HUDEP-2 (cell line): ENCODE measurements at regions not wholly inside any gene's neighbourhood (a gene's known extent, or its start where the extent isn't known, plus 50 kb on each side); places are given as distances from the start of the nearest gene placed in this dataset.
"Not testable (repeated sequence)": the region's sequence is repeated elsewhere in the genome, so short reads cannot be mapped to it uniquely, and the experiment has no call there.

Source experiments
- DNase-seq, 76 experiments: peaks; one replicate each; lab custom pipeline; 2025; ENCODE audit not compliant: unreplicated experiment in 76 of 76; lab: John Stamatoyannopoulos, UW

DNA sequence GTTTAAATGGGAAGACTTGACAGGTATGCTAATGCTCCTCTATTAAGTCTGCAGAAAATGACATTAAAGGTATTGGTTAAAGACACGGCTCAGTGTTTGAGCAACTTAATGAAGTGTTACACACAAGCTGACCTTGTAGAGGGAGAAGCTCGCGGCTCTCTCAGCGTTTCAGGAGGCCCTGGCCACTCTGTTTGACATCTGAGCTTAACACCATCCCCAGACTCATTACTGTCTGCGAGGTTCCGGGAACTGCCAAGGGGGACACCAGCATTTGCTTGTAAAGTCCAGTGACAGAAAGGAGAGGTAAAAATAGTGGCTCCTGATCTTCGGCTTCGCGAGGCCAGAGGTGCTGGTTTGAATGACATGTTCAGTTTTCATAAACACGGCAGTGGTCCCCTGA is 540.7 kb upstream of the CADM1 start:
- DNase-seq: no peak

DNA sequence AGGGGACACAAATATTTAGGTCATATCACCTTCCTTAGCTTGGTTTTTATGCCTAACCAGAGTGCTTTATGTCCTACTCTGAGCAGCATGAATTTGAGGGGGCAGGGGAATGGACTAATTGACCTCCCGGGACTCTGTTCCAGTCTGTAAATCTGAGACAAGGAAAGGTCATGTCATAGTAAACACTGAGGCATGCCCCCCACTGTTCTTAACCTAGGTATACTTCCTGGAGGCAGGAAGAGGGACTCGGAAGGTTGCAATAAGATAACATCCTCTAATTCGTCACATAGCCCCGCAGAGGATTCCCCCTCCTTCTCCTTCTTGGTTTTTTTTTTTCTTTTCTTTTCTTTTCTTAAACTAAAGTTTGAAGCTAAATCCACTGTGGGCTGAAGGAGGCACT is 540.3 kb upstream of the CADM1 start:
- no peak for DNase-seq

DNA sequence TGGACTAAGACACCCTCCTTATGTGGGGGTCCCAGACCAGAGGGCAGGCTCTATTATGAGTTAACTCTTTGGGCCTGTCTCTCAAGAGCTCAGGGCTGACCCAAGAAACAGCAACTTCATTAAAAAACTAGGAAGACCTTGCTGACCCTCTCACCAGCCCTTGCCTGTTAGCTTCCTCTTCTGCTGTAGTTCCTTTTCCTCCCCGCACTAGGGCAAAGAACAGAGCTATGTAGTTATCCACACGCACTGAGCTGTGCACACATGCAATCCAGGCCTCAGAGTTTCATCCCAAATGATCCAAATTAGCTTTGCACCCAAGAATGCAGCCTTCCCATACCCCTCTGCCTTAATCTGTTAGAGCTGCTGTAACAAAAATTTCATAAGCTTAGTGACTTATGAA is 539.6 kb upstream of the CADM1 start:
- DNase-seq: no peak

DNA sequence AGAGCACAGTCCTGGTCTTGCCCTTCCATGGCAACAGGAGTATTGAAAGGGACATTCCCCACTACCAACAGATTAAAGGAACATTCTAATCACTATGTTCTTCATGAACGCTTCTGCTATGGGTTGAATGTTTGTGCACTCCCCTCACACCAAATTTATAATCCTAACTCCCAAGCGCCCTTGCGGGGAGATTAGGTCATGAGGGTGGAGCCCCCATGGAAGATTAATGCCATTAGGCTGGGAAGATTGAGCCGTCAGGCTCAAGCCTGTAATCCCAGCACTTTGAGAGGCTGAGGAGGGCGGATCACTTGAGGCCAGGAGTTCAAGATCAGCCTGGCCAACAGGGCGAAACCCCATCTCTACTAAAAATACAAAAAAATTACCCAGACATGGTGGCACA is 538.8 kb upstream of the CADM1 start:
- DNase-seq: not testable (repeated sequence)

DNA sequence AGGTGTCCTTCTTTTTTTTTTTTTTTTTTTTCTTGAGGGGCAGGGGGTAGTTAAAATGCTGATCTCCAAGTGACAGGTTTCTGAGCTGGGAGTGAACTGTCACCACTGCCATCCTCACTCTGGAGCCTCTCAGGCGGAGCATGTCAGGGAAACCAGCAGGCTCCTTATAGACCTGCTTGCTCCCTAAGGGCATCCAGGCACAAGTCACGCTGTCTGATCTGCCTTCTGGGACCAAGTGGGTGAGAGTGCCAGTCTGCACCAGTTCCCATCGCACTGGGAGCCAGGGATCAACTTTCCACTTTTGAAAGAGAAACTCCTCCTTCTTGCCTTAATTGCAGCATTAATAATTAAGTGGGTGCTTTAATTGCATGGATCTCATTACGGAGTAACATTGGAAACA is 537.9 kb upstream of the CADM1 start:
- no peak for DNase-seq

DNA sequence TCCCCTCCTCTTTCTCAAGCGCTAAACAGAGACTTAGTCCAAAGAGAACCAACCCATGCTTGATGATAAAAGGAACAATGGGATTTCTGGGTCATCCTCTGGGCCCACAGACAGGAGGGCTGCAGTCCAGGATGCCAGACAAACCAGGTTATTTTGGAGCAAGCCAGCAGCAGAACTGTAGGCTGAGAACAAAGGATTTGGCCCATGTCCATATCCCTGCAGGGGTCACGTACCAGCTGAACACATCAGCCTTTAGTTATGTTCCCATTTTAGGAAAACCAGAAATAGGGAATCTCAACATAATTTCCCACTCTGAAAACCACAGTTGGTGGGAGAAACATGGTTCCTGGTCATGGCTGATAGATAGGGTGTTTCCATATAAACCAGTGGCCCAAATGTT is 533.6 kb upstream of the CADM1 start:
- no peak for DNase-seq

DNA sequence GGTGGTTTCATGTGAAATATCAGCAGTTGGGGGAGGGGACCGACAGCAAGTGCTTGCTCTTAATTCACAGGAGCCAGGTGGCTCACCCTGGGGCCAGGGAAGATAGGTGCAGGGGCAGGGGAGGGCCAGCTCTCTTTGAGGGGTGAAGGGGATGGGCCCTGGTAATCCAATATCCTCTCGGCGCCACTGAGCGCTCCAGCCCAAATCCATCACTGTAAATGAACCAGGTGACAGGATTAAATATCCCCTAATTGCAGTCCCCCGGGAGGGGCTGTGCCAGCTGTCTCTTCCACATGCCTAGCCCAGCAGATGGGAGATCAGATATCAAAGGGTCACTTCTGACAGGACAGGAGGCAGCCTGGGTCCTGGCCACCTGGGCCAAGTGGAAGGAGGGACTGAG is 531.8 kb upstream of the CADM1 start:
- no peak for DNase-seq

DNA sequence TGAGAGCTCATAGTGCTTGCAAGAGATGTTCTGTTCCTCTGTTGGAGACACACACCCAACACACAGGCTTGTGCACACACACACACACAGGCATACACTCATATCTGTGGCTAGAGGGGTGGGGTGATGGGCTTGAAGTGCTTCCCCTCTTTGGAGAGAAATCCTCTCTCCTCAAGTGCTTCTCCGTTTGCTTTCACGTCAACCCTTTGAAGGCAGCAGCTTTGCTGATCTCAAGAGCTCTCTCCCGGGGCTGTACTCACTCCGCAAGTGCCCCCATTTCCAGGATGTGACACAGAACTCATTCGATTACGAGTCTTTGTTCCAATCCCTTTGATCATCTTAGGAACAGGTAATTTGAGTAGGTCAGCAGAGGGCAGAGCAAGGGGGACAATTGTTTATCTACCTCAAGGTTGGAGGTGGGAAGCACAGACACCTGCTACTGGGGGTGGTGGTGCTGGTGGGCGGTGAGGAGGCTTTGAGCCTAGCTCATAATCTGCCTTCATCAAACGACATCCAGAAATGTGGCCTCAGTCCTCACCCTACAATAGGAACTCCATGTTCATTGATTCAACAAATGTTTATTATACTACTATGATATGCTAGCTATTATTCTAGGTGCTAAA is 529.8 kb upstream of the CADM1 start:
- DNase-seq: no peak

DNA sequence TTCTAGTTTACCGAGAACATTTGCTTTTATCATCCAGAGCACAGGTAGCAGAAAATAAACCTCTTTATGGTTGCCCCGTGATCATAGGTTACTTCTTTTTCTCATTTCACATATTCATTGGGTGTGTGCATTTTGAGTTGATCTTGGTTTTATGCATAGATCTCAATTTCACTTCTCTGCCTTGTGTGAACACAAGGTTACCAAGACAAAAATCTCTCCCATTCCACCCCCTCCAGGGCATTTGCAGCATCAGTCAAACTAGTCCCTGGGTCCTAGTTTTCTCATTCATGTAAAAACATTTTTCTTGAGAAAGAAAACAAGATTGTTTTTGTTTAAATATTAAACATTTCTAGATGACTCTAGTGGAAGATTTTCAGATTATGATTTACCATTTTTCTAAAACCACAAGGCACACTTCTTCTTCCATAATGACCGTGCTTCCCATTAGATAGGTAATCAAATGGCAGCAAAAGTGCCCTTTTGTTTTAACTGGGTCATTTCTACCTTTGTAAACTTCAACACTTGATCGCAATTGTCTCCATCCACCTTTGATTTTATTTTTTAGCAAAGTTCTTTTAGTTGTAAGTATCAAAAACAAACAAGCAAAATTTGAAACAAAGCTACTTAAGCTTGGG is 526.6 kb upstream of the CADM1 start:
- DNase-seq: no peak

DNA sequence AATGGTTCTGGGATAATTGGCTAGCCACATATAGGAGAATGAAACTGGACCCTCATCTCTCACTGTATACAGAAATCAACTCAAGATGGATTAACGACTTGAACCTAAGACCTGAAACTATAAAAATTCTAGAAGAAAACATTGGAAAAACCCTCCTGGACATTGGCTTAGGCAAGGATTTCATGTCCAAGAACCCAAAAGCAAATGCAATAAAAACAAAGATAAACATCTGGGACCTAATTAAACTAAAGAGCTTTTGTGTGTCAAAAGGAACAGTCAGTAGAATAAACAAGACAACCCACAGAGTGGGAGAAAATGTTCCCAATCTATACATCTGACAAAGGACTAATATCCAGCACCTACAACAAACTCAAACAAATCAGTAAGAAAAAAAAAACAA is 524.3 kb upstream of the CADM1 start:
- DNase-seq: not testable (repeated sequence)

DNA sequence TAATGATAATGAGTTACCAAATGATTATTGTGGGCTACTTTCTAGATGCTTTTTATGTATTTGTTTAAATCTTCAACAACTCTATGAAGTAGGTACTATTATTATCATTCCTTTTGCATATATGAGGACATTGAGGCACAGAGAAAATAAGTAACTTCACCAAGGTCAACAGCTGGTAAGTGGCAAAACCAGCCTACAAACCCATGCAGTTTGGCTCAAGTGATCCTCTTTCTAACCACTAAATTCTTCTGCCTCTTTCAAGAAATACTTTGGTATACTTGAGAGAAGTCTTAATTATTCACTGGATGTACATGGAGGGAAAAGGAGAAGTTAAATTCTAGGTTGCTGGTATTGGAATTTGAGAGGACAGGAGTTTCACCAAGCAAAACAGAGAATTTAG is 495.2 kb upstream of the CADM1 start:
- no peak for DNase-seq

DNA sequence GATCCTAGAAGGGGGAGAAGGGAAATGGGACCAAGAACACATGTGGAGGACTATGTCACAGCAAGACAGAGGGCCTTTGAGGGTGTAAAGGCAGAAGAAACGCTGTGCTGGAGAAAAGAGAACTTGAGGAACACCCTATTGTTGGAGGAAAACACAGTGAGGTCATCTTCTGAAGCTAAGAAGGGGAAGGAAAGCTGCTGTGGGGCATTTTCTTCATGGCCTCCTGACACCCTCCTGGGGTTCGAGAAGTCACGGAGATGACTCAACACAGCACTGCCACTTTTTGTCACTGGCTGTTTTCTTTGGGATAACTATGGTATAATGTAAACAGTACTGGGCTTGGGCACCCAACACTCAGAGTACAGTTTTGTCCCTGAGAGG is 492.6 kb upstream of the CADM1 start:
- no peak for DNase-seq

DNA sequence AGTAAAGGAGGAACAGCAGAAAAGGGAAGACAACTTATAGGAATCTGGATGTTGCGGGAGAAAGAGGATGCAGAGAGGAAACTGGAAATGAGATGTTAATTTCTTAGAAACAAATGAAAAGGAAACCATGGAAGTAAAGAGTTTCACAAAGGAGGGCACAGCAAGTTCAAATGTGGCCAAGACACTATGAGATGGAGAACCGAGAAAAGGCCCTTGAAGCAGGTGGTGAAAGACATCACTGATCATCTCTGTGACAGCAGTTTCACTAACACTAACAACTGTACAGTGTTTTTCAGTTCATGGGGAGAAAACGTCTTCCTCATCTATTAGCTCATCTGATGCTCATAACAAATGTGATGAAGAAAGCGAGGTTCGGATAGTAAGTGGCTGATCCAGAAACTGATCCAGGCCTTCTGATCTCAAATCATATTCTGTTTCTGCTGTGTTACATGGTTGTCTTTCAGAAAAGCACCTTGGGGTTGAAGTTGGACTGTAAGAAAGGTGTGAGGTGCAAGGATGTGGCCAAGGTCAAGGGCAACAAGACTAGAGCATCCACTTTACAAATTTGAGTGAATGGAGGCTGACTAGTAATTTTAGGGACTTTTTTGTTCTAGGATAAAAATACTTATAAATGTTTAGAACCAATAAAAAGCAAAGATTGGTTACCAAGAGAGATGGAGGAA is 492.1 kb upstream of the CADM1 start:
- no peak for DNase-seq

DNA sequence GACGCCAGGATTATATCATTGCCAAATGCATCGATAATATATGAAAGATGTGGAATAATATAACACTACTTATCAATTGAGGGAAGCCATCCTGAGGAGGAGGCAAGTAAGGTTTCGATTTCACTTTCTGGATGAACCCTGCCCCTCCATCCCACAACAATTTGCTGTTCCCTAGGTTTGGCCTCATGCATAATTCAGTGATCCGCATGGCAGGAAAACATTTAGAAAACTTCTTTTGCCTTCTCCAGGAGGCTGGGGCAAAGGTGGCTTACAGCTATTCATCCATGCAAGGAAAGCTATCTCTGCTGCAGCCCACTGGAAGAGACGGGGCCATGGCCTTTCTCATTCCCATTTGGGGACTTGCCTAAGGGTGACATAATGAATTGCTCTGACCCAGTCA is 489.4 kb upstream of the CADM1 start:
- no peak for DNase-seq

DNA sequence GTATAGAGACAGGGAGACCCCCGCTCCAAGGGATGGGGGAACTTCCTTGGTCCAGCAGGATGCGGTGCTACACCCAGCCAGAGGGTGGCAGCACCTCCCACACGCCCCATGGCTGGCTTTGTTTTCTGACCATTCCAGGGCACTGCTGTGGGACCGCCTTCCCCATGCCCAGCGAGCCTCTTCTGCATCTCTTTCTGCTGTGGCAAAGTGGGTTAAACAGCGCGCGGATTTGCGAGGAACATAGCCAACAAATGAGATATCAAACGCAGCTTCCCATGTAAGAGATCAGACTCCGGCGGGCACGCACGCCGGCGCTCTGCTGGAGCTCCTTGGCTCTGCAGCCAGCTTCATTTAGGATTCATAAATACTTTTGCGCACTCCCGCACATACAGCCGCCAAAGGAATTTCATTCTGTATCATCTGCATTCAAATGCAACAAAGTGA is 485.8 kb upstream of the CADM1 start:
- peak in 5 of 76 experiments; percentile 0 to 11 (median 2) for DNase-seq

DNA sequence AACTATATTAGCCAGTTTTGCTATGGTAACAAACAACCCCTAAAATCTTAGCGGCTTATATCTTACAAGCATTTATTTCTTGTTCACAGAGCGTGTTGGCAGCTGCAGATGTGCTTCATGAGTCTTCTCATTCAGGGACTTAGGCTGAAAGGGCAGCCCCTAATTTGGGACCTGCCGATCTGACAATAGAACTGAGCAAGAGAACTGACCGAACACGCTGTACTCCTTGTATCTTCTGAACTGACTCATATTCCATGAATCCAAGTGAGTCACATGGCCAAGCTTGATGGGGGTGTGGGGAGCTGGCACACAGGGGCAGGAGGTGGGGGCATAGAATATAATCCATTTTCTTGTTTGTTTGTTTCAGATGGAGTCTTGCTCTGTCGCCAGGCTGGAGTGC is 481.7 kb upstream of the CADM1 start:
- DNase-seq: no peak

DNA sequence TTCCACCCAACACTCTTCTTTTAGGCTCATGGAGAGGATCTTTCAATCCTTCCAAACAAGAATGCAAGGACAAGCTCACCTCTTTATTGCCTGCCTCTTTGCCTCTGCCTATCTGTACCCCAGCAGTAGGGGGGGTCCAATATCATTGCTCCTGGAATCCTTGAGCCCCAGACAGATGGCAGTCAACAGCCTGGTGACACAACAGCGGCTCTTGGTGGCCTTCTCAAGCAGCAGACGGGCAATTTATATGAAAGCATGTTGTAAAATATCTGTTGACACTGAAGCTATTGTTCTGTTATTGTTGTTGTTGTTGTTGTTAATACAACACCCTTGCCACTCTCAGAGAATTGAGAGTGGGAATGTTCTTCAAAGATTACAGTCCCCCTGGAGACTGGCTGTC is 480.0 kb upstream of the CADM1 start:
- DNase-seq: no peak

DNA sequence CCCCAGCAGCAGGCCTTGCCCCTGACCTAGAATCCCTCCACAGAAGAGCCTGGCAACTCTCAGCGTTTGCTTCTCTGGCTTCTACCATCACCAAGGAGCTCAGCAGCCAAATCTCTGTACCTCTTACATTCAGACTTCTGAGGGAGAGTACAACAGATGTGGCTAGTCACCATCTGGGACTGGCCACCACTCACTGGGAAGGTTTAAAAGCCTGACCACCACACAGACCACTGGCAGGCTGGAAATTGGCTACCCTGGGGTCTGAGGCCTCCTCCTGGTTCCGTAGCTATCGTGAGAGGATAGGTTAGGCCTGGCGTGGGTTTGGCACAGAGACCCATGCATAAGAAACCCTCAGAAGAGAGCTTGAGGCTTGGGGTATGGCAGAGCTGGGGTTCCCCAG is 478.5 kb upstream of the CADM1 start:
- DNase-seq: no peak

DNA sequence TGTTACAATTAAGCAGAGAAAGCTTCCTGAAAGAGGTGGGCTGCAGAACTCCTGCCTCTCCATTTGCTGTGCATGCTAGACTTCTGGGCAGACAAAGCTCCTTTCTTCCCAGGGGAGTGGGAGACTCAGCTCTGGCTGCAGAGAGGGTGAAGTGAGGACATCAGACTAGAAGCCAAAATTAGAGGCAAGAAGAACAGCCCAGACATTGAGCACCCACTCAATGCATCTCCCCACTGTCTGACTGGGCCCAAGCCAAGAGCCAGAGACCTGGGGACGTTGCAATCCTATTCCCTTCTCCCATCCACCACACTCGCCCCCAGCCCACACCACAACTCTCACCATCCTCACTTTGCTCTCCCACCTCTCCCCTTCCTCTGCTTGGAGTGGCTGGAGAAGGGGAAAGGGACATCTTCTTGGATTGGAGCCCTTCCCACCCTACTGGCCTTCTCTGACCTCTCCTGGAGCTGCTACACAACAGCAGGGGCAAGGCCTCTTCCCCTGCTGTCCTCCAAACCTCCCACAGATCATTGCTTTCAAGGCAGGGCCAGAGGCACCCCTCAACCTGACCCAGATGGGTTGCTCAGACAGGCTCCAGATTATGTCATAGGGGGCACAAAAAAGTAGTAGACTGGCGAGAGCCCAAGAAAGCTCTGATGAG is 477.7 kb upstream of the CADM1 start:
- no peak for DNase-seq

DNA sequence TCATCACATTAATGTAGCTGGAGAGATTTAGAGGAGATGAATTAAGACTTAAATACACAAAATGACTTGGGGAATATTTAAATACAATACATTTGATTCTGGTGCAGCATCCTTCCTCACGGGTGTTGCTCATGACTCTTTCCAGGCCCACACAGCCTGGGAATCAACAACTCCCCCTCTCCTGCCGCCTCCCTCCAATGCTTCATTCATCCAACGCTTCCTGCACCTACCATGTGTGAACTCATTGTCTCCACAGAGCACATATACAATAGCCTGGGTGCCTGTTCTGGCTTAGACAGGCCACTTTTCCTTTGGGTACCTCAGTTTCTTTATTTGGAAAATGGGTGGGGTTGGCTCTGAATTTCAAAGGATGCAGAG is 476.9 kb upstream of the CADM1 start:
- no peak for DNase-seq

DNA sequence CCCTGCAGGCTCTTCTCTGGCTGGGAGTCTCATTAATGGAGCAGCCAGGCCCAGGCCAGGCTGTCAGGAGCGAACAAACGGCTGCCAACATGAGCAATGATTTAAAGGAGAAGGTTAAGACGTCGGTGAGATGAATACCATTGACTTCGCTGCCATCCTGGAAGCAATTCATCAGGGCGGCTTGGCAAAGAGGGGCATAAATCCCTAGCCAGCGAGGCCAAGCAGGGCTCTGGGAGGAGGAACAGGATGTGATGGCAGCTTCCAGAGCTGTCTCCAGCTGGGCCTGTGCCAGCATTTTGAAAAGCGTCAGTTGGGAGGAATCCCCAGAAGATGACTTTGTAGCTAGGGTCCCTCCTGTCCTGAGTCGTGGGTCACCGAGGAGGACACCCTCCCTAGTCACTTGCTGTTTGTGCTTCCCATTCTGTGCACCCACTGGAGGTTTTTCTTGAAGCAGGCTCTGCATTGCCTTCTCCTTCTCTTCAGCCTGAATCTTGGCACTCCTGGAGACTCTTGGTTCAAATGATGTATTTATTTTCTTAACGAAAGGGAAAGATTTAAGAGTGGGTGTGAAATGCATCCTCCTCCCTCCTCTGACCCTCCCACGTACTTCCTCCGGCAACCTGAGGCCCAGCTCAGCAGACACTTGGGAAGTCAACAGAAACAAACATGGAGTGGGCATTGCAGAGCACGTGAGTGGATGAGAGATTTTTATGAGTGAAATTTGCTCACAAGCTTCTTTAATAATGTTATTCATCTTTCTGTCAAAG is 476.3 kb upstream of the CADM1 start:
- DNase-seq: no peak
